CD4-positive, alpha-beta T cell treated with Interleukin-6 at 100 ng/mL for 8 hours (primary cell): ENCODE measurements at regions not wholly inside any gene's neighbourhood (a gene's known extent, or its start where the extent isn't known, plus 50 kb on each side); places are given as distances from the start of the nearest gene placed in this dataset.
"Not testable (repeated sequence)": the region's sequence is repeated elsewhere in the genome, so short reads cannot be mapped to it uniquely, and the experiment has no call there.

ENCODE experiments used
- DNase-seq: peaks from one replicate; pipeline ENCODE4 v3.0.0-alpha.2; 2020; ENCODE audit warnings: mixed read lengths, low spot score

DNA sequence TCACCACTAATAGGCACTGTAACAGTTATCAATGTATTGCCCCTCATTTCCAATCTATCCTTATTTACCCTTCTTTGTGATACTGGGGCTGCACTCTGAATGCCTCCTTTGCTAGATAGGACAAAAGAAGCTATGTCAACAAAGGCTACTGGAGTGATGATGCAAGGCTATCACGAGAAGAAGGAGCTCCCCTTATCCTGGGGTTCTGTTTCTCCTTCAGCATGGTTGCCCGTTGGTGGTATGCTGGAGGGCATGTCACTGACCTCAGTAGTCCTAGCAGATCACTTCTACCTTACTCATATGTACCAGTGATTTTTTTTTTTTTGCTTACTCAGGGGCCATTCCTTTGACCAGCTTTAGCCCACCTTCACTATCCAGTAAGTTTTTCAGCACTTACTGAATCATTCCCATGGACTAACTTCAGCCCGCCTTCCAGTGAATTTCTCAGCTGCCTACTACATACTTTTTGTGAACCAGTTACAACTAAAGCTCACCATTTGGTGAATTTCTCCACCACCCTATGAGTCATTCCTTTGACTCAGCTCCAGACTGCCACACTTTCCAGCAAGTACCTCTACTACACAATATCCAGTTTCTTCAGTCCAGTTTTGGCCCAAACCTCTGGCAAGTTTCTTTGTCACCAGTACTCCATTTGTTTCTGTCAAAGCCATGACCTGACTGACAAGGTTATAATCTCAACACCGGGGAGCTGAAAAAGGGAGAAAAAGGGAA lies 944.5 kb downstream of the KCNT2 start:
- DNase-seq, result no peak

DNA sequence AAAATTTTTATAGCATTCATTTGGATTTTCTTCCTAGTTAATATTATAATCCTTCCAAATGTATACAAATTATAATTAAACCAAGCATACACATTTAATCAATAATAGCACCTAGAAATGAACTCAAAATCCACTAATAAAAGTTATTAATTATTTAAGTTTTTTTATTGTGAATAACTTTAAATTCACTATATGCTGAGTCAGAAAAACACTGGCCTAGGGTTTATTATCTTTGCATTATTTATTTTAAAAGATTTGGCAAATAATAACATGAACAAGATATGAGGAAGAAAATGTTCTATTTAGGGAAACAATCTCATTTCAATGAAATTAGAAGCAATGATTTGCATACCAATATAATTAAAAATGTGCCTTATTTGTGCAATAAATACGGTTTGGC lies 951.5 kb downstream of the KCNT2 start:
- no peak for DNase-seq

DNA sequence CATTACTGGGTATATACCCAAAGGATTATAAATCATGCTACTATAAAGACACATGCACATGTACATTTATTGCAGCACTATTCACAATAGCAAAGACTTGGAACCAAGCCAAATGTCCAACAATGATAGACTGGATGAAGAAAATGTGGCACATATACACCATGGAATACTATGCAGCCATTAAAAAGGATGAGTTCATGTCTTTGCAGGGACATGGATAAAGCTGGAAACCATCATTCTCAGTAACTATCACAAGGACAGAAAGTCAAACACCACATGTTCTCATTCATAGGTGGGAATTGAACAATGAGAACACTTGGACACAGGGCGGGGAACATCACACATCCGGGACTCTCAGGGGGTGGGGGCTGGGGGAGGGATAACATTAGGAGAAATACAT lies 959.4 kb downstream of the KCNT2 start:
- DNase-seq, result not testable (repeated sequence)

DNA sequence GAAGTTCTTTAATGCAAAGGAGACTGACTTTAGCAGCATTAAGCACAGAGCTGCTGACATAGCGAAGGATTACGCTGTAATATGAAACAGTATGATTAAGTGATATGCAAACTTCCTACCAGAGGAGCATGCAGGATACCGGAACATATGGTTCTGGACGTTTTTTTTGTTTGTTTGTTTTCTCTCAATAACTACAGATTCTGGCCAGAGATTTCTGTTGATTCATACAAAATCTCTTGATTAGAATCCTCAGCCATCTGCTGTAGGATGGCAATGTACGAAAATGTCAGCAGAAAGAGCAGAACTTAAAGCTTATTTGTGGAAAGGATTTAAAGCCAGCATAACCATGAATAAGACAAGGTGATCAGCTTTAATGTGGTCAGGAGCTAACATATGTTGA lies 970.7 kb downstream of the KCNT2 start:
- DNase-seq, result no peak

DNA sequence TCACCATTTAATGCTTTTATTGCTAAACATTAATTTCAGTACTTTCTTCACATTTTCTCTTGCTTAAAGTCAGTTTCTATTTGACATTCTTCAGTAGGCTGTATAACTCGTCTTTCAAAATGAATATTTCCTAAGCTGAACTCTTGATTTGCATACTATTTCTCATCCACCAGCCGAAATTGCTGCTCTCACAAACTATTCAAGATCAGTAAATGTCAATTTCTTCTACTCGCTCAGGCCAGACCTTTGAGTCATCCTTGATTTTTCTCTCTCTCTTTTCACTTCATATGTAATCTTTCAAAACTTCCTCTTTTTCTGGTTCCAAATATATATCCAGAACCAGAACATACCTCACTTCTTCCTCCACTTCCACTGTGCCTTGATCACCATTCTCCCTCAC lies 990.0 kb downstream of the KCNT2 start:
- no peak for DNase-seq

DNA sequence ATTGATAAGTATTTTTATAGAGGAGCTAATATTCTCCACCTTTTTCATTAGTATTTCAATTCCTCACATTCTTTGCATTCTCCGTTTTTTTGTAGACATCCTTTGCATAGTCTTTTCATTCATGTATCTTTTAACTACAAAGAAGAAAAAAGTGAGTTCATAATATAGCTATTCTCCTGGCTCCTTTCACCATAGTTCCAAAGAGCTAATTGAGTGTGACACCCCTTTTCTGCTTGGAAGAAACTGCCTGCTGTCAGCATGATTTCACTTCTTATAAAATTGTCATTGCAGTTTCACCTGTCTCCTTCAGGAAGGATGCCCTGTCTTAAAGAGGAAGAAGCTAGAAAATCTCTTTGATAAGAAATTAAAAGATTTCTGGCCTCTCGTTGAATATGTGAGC lies 991.1 kb downstream of the KCNT2 start:
- DNase-seq, result no peak

DNA sequence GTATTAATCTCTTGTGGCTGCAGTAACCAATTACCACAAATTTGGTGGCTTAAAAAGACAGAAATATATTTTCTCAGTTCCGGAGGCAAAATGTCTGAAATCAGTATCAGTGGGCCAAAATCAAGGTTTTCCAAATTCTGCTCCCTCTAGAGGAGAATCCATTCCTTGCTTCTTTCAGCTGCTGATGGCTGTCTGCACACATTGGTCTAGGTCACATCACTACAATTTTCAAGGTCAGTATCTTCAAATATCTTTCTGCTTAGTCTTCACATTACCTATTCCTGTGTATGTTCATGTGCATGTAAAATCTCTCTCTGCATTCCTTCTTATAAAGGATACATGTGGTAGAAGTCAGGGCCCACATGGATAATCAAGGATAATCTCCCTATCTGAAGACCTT lies 999.4 kb downstream of the KCNT2 start:
- no peak for DNase-seq

DNA sequence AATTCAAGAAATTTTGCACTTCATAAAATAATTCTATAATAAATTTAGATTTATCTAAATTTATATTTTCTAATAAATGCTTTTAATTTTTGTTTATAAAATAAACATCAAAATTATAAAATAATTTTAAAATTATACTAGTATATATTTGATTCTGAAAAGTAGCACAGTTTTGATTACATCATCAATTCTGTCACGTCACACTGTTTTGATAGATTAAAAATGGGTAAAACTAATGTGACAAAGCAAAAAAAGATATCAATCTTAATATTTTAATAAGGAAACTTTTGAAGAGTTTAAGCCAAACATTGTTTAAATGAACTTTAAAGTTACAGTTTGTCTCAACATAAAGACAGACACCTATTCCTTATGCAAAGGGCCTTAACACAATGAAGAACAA lies 1001.8 kb downstream of the KCNT2 start:
- DNase-seq, result no peak

DNA sequence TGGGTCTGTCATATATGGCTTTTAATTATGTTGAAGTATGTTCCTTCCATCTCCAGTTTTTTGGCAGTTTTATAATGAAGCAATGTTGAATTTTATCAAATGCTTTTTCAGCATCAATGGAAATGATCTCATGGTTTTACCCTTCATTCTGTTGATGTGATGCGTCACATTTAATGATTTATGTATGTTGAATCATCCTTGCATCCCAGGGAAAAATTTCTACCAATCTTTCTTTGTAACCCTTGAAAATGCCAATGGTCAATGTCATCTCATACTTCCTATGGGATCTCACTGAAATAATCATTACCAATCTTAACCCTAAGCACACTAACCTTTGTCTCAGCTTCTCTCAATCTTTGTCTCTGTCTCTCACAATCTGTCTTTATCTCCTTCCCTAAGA lies 1004.0 kb downstream of the KCNT2 start:
- DNase-seq, result no peak

DNA sequence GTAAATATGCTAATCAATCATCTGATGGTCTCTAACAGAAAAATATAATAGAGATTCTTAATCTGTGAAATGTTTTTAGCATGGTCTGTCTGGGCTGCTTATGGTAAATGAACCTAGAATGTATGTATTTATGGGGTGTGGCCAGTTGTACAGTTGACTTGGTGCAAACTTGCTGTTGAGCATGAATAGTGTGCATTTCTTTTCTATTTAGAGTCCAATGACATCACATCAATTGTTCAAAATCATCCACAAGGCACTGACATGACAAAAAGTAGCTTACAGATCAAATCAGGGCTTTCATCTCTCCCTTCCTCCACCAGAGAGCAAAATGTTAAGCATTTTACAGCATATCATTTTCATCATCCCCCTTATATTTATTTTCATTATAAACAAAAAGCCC lies 1010.3 kb downstream of the KCNT2 start:
- no peak for DNase-seq

DNA sequence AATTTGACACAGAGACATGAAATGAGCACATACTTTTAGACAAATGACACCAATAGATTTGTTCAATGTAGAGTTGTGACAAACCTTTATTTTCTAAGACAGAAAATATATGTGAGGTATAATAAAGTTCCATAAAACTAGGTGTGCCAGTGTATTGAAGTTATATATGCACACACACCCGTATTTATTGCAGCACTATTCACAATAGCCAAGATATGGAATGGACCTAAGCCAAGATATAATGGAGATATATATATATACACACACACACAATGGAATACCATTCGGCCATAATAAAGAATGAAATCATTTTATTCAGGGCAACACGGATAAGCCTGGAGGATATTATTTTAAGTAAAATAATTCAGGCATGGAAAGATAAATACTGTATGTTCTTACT lies 1013.5 kb downstream of the KCNT2 start:
- no peak for DNase-seq

DNA sequence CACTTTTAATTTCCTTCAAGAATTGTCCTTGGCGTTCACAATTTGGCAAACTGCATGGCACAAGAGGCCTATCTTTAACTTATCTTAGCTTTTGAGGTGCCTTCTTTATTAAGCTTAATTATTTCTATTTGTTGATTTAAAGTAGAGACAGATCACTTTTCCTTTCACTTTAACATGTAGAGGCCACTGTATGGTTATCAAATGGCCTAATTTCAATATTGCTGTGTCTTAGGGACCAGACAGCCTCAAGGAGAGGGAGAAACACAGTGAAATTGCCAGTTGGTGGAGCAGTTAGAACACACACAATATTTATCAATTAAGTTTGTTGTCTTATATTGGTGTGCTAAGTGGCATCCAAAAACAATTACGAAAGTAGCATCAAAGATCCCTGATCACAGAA lies 1013.9 kb downstream of the KCNT2 start:
- DNase-seq, result no peak

DNA sequence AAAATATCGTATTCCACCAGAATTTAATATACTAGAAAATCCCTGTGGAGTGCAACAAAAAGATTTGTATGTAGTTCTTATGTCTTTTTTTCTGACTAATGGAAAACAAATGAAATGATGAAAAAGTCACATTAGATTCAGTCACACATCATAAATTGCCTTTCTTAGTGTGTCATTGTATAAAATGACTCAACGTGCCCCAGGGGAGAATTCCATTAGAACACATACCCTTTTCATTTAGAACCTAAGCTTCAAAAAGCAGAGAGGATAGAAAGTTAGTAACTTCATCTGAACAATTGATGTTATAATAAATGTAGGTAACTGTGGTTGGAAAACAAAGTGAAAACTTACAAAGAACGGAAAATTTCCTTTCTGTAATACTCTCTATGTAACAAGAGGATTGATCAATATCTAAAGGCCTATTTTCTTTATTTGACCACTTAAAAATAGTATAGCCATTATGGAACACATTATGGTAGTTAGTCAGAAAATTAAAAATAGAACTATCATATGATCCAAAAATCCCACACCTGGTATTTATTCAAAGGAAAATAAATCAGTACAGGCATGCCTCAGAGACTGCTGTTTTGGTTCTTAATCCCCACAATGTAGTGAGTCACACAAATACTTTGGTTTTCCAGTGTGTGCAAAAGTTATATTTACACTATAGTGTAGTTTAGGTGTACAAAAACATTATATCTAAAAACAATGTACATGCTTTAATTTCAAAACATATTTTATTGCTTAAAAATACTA lies 1016.1 kb downstream of the KCNT2 start:
- DNase-seq, result no peak

DNA sequence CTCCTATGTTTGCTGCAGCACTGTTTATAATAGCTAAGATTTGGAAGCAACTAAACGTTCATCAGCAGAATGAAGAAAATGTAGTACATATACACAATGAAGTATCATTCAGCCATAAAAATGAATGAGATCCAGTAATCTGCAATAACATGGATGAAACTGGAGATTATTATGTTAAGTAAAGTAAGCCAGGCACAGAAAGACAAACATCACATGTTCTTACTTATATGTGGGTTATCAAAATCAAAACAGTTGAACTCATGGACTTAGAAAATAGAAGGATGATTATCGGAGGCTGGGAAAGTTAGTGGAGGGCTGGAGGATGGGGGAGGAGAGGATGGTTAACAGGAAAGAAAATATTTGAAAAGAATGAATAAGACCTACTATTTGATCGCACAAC lies 1017.6 kb downstream of the KCNT2 start:
- DNase-seq, result no peak

DNA sequence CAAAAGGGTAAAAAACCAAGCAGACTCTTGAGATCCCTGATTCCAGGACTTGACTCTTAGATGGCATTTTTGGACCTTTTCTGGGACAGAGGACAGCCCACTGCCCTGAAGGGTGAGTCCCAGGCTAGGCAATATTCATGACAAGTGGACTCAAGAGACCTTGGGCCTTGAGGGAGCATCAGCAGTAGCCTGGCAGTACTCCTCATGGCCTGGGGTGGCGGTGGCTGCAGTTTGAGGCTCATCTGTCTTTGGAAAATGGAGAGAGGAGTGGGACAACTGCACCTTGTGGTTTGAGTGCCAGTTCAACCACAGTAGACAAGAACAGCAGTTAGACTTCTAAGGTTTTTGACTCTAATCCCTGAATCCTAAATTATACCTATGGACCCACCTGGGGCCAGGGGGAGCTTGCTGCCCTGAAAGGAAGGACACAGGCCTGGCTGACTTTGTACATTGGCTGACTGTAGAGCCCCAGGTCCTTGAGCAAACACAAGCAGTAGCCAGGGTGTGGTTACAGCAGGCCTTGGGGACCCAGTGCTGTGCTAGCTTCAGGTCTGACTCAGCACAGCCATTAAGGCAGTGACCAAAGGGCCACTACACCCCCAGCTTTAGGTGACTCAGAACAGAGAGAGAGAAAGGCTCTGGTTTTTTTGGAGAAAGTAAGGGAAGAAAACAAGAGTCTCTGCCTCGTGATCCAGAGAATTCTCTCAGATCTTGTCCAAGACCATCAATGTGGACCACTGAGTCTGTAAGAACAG lies 1023.2 kb downstream of the KCNT2 start:
- DNase-seq, result no peak

DNA sequence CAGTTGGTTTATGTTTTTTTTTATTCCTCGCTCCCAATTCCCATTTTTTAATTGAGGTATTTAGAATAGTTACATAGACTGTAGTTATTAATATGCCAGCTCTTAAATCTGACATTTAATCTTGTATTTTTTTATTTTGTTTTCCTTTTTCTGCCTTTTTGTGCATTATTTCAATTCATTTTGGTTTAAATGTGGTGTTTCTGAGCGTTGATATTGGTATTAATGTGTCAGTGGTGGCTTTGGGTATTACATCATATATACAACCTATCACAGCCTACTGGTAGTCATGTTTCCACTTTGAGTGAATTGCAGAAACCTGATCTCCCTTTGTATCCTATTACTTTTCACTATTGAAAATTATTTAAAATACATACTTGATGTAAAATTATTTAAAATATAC lies 1027.3 kb downstream of the KCNT2 start:
- no peak for DNase-seq

DNA sequence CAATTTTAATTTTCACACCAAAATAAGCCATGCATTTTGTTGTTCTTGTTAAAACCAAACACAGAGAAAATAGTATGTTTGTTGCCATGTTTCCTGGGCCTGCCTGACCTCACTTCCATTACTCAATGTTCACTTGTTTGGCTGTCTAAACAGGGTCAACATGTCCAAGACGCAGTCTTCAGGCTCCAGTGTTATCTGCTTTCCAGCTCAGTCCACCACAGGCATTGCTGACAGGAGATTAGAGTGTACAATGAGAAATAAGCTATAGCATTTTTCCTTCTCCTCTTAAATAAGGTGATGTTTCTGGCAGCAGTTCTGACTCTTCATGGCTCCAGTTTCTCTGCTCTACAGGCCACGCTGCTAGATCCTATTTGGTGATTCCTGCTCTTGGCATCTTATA lies 1030.5 kb downstream of the KCNT2 start:
- no peak for DNase-seq

DNA sequence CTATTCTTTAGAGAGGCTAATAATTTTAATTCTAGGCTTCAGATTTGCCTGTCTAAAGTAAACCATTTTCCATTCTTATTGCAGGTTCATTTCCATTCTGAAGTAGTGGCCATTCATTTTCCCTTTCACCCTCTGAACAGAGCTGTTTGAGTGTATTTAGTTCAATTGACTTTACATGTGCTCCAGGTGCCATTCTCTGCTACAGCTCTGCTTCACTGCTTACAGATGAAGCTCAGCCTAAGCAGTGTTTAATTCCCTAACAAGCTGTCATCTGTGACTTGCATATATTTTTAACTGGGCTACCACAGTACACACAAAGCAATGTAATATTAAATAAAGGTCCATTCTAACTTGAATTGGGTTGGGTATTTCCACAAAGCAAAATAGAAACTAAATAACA lies 1031.6 kb downstream of the KCNT2 start:
- DNase-seq, result no peak

DNA sequence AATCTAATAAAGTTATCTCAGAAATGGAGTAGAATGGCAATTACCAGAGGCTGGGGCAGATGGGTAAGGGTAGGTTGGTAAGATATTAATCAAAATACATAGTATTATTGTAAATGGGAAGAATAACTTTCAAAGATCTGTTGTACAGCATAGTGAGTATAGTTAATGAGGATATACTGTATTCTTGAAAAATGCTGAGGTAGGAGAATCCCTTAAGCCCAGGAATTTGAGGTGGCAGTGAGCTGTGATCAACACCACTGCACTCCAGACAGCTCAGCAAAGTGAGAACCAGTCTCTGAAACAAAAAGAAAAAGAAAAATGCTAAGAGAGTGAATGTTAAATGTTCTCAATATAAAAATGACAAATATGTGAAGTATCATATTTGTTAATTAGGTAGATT lies 1033.7 kb downstream of the KCNT2 start:
- no peak for DNase-seq

DNA sequence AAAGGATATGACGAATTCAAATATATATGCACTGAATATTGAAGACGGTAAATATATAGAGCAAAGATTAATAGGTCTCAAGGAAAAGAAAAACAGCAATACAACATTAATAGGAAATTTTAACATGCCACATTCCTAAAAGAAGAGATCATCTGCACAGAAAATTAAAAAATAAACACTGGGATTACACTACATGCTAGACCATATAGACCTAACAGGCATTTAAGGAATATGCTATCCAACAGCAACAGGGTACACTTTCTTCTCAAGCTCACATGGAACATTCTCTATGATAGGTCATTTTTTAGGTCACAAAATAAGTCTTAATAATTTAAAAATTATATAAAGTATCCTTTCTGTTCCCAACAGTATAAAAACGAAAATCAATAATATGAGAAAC lies 1038.3 kb downstream of the KCNT2 start:
- DNase-seq, result no peak

DNA sequence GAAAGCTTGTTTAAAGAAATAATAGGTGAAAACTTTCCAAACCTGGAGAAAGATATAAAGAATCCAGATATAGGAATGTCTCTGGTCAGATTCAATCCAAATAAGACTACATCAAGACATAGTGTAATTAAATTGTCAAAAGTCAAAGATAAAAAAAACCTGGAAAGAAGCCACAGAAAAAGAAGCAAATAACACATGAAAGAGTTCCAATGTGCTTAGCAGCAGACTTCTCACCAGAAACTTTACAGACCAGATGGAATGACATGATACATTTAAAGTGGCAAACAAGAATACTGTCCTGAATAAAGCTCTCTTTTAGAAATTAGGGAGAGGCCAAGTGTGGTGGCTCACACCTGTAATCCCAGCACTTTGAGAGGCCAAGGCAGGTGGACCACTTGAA lies 1039.9 kb downstream of the KCNT2 start:
- no peak for DNase-seq

DNA sequence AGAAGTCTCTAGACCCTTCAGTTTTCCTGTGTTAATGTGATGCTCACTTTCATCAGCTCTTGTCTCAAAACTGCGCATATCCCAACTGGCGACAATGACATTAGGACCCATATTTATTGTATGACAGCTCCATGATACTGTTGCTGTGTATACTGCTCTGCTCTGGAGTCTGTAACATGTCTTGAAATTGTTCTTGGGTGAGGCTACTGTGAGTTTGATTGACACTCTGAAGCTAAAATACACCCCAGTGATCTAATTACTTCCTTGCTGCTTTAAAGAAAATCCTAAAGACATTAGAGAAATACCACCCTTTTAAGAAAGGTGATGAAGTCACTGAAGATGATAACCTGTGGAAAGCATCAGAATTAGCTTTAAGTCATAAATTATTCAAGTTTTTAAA lies 1046.2 kb downstream of the KCNT2 start:
- no peak for DNase-seq
